ENCODE measurements at regions not wholly inside any gene's neighbourhood (a gene's known extent, or its start where the extent isn't known, plus 50 kb on each side); places are given as distances from the start of the nearest gene placed in this dataset.

GRCh38 chr3:18883571-18883970 is 264.7 kb upstream of the KCNH8 start:
- peaks cover 5 to 19% (median 12%) of the 10 kb centered on the region in 5 donors for H3K27me3 Mint-ChIP-seq
- H3K4me3 ChIP-seq (ENCODE audit: low read length): no peak overlapping the region
- H3K36me3 ChIP-seq (ENCODE audit: control insufficient read depth in 2 of 3, insufficient read depth in 3 of 3, low read length in 3 of 3): no peaks in the 10 kb centered on the region
- H3K27me3 ChIP-seq (ENCODE audit: control insufficient read depth in 2 of 2, insufficient read depth in 2 of 2, low read length in 2 of 2): no peaks in the 10 kb centered on the region
- H3K9me3 Mint-ChIP-seq: peaks cover 0 to 5% (median 0%) of the 10 kb centered on the region in 11 donors
- DNase-seq: no peak
- peak overlapping the region in 1 of 10 donors; percentile 2 for H3K4me3 Mint-ChIP-seq
- ChIA-PET CTCF (no interaction called here), POLR2A (no interaction called here)
- ATAC-seq: peak; percentile 51
- H3K4me1 ChIP-seq (ENCODE audit: control insufficient read depth in 2 of 2, insufficient read depth in 2 of 2, low read length in 2 of 2): no peaks in the 10 kb centered on the region
- H3K4me1 Mint-ChIP-seq: peaks cover 0 to 10% (median 0%) of the 10 kb centered on the region in 7 donors
- H3K36me3 Mint-ChIP-seq: no peaks in the 10 kb centered on the region
- intact Hi-C loops (cut with micrococcal nuclease): no loop called here
- H3K27ac ChIP-seq (ENCODE audit: low read depth, low read length): no peak overlapping the region
- H3K9me3 ChIP-seq (ENCODE audit: control insufficient read depth in 2 of 3, low read length in 3 of 3): no peaks in the 10 kb centered on the region
- no peak overlapping the region for H3K27ac Mint-ChIP-seq

GRCh38 chr3:18880691-18881090 is 267.6 kb upstream of the KCNH8 start:
- Histone ChIP-seq H3K4me3 (ENCODE audit: low read length) (no peak overlapping the region), H3K36me3 (ENCODE audit: control insufficient read depth in 2 of 3, insufficient read depth in 3 of 3, low read length in 3 of 3) (no peaks in the 10 kb centered on the region), H3K9me3 (ENCODE audit: control insufficient read depth in 2 of 3, low read length in 3 of 3) (no peaks in the 10 kb centered on the region), H3K27ac (ENCODE audit: low read depth, low read length) (no peak overlapping the region), H3K27me3 (ENCODE audit: control insufficient read depth in 2 of 2, insufficient read depth in 2 of 2, low read length in 2 of 2) (no peaks in the 10 kb centered on the region), H3K4me1 (ENCODE audit: control insufficient read depth in 2 of 2, insufficient read depth in 2 of 2, low read length in 2 of 2) (no peaks in the 10 kb centered on the region)
- POLR2A ChIA-PET: no interaction called here
- no peak for DNase-seq
- no peak overlapping the region for H3K27ac Mint-ChIP-seq
- peaks cover 0 to 5% (median 0%) of the 10 kb centered on the region in 11 donors for H3K9me3 Mint-ChIP-seq
- CTCF ChIA-PET: no interaction called here
- intact Hi-C loops (cut with micrococcal nuclease): no loop called here
- no peaks in the 10 kb centered on the region for H3K4me1 Mint-ChIP-seq
- ATAC-seq: no peak
- peaks cover 0 to 7% (median 0%) of the 10 kb centered on the region in 5 donors for H3K27me3 Mint-ChIP-seq
- no peak overlapping the region for H3K4me3 Mint-ChIP-seq
- no peaks in the 10 kb centered on the region for H3K36me3 Mint-ChIP-seq

- Histone ChIP-seq H3K9me3 (ENCODE audit: control insufficient read depth in 2 of 3, low read length in 3 of 3) (no peaks in the 10 kb centered on the region), H3K27me3 (ENCODE audit: control insufficient read depth in 2 of 2, insufficient read depth in 2 of 2, low read length in 2 of 2) (no peaks in the 10 kb centered on the region), H3K4me3 (ENCODE audit: low read length) (no peak overlapping the region), H3K36me3 (ENCODE audit: control insufficient read depth in 2 of 3, insufficient read depth in 3 of 3, low read length in 3 of 3) (no peaks in the 10 kb centered on the region), H3K4me1 (ENCODE audit: control insufficient read depth in 2 of 2, insufficient read depth in 2 of 2, low read length in 2 of 2) (no peaks in the 10 kb centered on the region), H3K27ac (ENCODE audit: low read depth, low read length) (no peak overlapping the region)
- POLR2A ChIA-PET: no interaction called here
- Mint-ChIP-seq H3K27ac (no peak overlapping the region), H3K9me3 (peaks cover 0 to 8% (median 0%) of the 10 kb centered on the region in 11 donors), H3K27me3 (peaks cover 0 to 7% (median 0%) of the 10 kb centered on the region in 5 donors), H3K36me3 (peaks cover 0 to 5% (median 0%) of the 10 kb centered on the region in 5 donors), H3K4me1 (peaks cover 0 to 29% (median 16%) of the 10 kb centered on the region in 7 donors), H3K4me3 (no peak overlapping the region)
- intact Hi-C loops (cut with micrococcal nuclease): no loop called here
- DNase-seq (no peak), ATAC-seq (no peak)
- CTCF ChIA-PET: interaction anchor here (0.6 kb wide), 1 partner anchor 77 kb away, joined by 3 read pairs; no protein-coding TSS in a partner anchor
Measured at GRCh38 chr3:18872466-18872865, 275.8 kb upstream of the KCNH8 start.

GRCh38 chr3:18870642-18871041 is 277.7 kb upstream of the KCNH8 start:
- Histone ChIP-seq H3K36me3 (ENCODE audit: control insufficient read depth in 2 of 3, insufficient read depth in 3 of 3, low read length in 3 of 3) (no peaks in the 10 kb centered on the region), H3K4me3 (ENCODE audit: low read length) (no peak overlapping the region), H3K27me3 (ENCODE audit: control insufficient read depth in 2 of 2, insufficient read depth in 2 of 2, low read length in 2 of 2) (no peaks in the 10 kb centered on the region), H3K27ac (ENCODE audit: low read depth, low read length) (no peak overlapping the region), H3K4me1 (ENCODE audit: control insufficient read depth in 2 of 2, insufficient read depth in 2 of 2, low read length in 2 of 2) (no peaks in the 10 kb centered on the region), H3K9me3 (ENCODE audit: control insufficient read depth in 2 of 3, low read length in 3 of 3) (no peaks in the 10 kb centered on the region)
- H3K27me3 Mint-ChIP-seq: peaks cover 0 to 7% (median 0%) of the 10 kb centered on the region in 5 donors
- H3K4me1 Mint-ChIP-seq: peaks cover 0 to 29% (median 16%) of the 10 kb centered on the region in 7 donors
- intact Hi-C loops (cut with micrococcal nuclease): no loop called here
- DNase-seq (no peak), ATAC-seq (no peak)
- H3K27ac Mint-ChIP-seq: no peak overlapping the region
- peaks cover 0 to 8% (median 0%) of the 10 kb centered on the region in 11 donors for H3K9me3 Mint-ChIP-seq
- H3K36me3 Mint-ChIP-seq: peaks cover 0 to 5% (median 0%) of the 10 kb centered on the region in 5 donors
- no peak overlapping the region for H3K4me3 Mint-ChIP-seq
- ChIA-PET CTCF (no interaction called here), POLR2A (no interaction called here)

GRCh38 chr3:18870074-18870640 is 278.2 kb upstream of the KCNH8 start:
- Mint-ChIP-seq H3K4me3 (no peak overlapping the region), H3K4me1 (peaks cover 0 to 29% (median 16%) of the 10 kb centered on the region in 7 donors), H3K27ac (no peak overlapping the region), H3K36me3 (peaks cover 0 to 5% (median 0%) of the 10 kb centered on the region in 5 donors), H3K9me3 (peaks cover 0 to 8% (median 0%) of the 10 kb centered on the region in 11 donors), H3K27me3 (peaks cover 0 to 9% (median 0%) of the 10 kb centered on the region in 5 donors)
- ATAC-seq (no peak), DNase-seq (no peak)
- Histone ChIP-seq H3K9me3 (ENCODE audit: control insufficient read depth in 2 of 3, low read length in 3 of 3) (no peaks in the 10 kb centered on the region), H3K27me3 (ENCODE audit: control insufficient read depth in 2 of 2, insufficient read depth in 2 of 2, low read length in 2 of 2) (no peaks in the 10 kb centered on the region), H3K27ac (ENCODE audit: low read depth, low read length) (no peak overlapping the region), H3K4me1 (ENCODE audit: control insufficient read depth in 2 of 2, insufficient read depth in 2 of 2, low read length in 2 of 2) (no peaks in the 10 kb centered on the region), H3K4me3 (ENCODE audit: low read length) (no peak overlapping the region), H3K36me3 (ENCODE audit: control insufficient read depth in 2 of 3, insufficient read depth in 3 of 3, low read length in 3 of 3) (no peaks in the 10 kb centered on the region)
- ChIA-PET CTCF (no interaction called here), POLR2A (no interaction called here)
- intact Hi-C loops (cut with micrococcal nuclease): no loop called here

GRCh38 chr3:18868911-18869689 is 279.2 kb upstream of the KCNH8 start:
- intact Hi-C loops (cut with micrococcal nuclease): no loop called here

More at GRCh38 chr3:18868911-18869689, 279.2 kb upstream of the KCNH8 start:
- Histone ChIP-seq H3K4me3 (ENCODE audit: low read length) (no peak overlapping the region), H3K4me1 (ENCODE audit: control insufficient read depth in 2 of 2, insufficient read depth in 2 of 2, low read length in 2 of 2) (no peaks in the 10 kb centered on the region), H3K27me3 (ENCODE audit: control insufficient read depth in 2 of 2, insufficient read depth in 2 of 2, low read length in 2 of 2) (no peaks in the 10 kb centered on the region), H3K36me3 (ENCODE audit: control insufficient read depth in 2 of 3, insufficient read depth in 3 of 3, low read length in 3 of 3) (no peaks in the 10 kb centered on the region), H3K9me3 (ENCODE audit: control insufficient read depth in 2 of 3, low read length in 3 of 3) (no peaks in the 10 kb centered on the region), H3K27ac (ENCODE audit: low read depth, low read length) (no peak overlapping the region)
- no peak for ATAC-seq
- no peak for DNase-seq
- POLR2A ChIA-PET: interaction anchor here (0.6 to 1.1 kb wide), 2 partner anchors 10 to 421 kb away, joined by 3 to 4 read pairs; no protein-coding TSS in a partner anchor
- Mint-ChIP-seq H3K27me3 (peaks cover 0 to 11% (median 0%) of the 10 kb centered on the region in 5 donors), H3K36me3 (peaks cover 0 to 5% (median 0%) of the 10 kb centered on the region in 5 donors), H3K9me3 (peaks cover 0 to 8% (median 0%) of the 10 kb centered on the region in 11 donors), H3K27ac (peak overlapping the region in 1 of 9 donors; percentile 54), H3K4me3 (no peak overlapping the region), H3K4me1 (peaks cover 0 to 23% (median 16%) of the 10 kb centered on the region in 7 donors)
- CTCF ChIA-PET: no interaction called here
